Peyer's patch (tissue), 4 donors: ENCODE measurements at regions not wholly inside any gene's neighbourhood (a gene's known extent, or its start where the extent isn't known, plus 50 kb on each side); places are given as distances from the start of the nearest gene placed in this dataset.

Source experiments
- CTCF ChIP-seq, 6 experiments: fragments of 450-650 bp in 4 of 6; fragments of 200-600 bp in 2 of 6; sonication (generic) in 1 of 6; IDR thresholded peaks; one replicate each; pipeline ENCODE4 v1.5.1; 2017 to 2019; ENCODE audit warnings: antibody characterized with exemption in 6 of 6, mild to moderate bottlenecking in 3 of 6, moderate library complexity in 1 of 6
- POLR2A ChIP-seq, 2 donors: fragments of 450-650 bp; IDR thresholded peaks; one replicate each; pipeline ENCODE4 v1.5.1; 2017; ENCODE audit warnings: antibody characterized with exemption in 2 of 2, mild to moderate bottlenecking in 2 of 2, moderate library complexity in 2 of 2

- no peak for TF ChIP-seq CTCF (IDR thresholded peaks at IDR 0.05)
- TF ChIP-seq POLR2A (IDR thresholded peaks at IDR 0.05), result no peak
These were observed 585.2 kb upstream of the TUSC1 start for GRCh38 chr9:26263478-26263877.
